ENCODE measurements at regions not wholly inside any gene's neighbourhood (a gene's known extent, or its start where the extent isn't known, plus 50 kb on each side); places are given as distances from the start of the nearest gene placed in this dataset.

DNA sequence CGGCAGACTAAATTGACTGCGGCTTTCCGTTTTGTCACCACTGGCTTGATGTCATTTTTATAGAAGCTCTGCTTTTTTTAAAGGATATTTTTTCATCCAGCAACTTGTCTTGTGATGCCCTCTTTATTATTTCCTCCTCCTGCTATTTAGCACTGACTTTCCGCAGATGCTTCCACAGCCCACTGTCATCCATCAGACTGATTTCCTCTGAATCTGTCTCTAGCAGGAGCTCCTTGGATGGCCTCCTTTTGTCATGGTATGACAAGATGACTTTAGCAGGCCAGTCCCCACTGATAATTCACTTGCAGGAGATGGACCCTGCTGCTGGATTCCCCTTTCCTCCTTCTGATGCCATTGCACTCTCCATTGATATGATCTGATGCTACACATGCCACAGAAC is 454.6 kb downstream of the TSN start:
- H3K79me2 ChIP-seq (ENCODE audit: insufficient read depth, low read length) = no peaks in the 10 kb centered on the region
- H3K4me3 ChIP-seq (replicated peaks in 1 of 3; ENCODE audit: low read depth in 2 of 3, low read length in 3 of 3) = no peak overlapping the region
- Mint-ChIP-seq H3K27ac (no peak overlapping the region), H3K27me3 (ENCODE audit: low read depth in 3 of 3) (peaks cover 0 to 3% (median 1%) of the 10 kb centered on the region in 3 donors), H3K4me3 (no peak overlapping the region), H3K36me3 (no peaks in the 10 kb centered on the region), H3K9me3 (peaks cover 0 to 4% (median 2%) of the 10 kb centered on the region in 7 donors), H3K4me1 (no peaks in the 10 kb centered on the region)
- H3K27me3 ChIP-seq (ENCODE audit: control insufficient read depth in 2 of 2, insufficient read depth in 2 of 2, low read length in 2 of 2) = no peaks in the 10 kb centered on the region
- no peak for DNase-seq
- no peaks in the 10 kb centered on the region for H3K4me1 ChIP-seq (ENCODE audit: control insufficient read depth in 1 of 2, insufficient read depth in 2 of 2, low read length in 2 of 2)
- no peaks in the 10 kb centered on the region for H3K9me3 ChIP-seq (replicated peaks in 1 of 2; ENCODE audit: control insufficient read depth in 1 of 2, insufficient read depth in 1 of 2, low read length in 2 of 2)
- no peaks in the 10 kb centered on the region for H3K36me3 ChIP-seq (replicated peaks in 1 of 2; ENCODE audit: control insufficient read depth in 1 of 2, insufficient read depth in 2 of 2, low read length in 2 of 2)
- TF ChIP-seq, protein P1, sequence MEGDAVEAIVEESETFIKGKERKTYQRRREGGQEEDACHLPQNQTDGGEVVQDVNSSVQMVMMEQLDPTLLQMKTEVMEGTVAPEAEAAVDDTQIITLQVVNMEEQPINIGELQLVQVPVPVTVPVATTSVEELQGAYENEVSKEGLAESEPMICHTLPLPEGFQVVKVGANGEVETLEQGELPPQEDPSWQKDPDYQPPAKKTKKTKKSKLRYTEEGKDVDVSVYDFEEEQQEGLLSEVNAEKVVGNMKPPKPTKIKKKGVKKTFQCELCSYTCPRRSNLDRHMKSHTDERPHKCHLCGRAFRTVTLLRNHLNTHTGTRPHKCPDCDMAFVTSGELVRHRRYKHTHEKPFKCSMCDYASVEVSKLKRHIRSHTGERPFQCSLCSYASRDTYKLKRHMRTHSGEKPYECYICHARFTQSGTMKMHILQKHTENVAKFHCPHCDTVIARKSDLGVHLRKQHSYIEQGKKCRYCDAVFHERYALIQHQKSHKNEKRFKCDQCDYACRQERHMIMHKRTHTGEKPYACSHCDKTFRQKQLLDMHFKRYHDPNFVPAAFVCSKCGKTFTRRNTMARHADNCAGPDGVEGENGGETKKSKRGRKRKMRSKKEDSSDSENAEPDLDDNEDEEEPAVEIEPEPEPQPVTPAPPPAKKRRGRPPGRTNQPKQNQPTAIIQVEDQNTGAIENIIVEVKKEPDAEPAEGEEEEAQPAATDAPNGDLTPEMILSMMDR (IDR thresholded peaks at IDR 0.05) = no peak
- intact Hi-C loops (cut with micrococcal nuclease) = no loop called here
- H3K4me2 ChIP-seq (replicated peaks; ENCODE audit: extremely low read depth, low read length, poor library complexity, severe bottlenecking) = no peak overlapping the region
- H3K9ac ChIP-seq (ENCODE audit: insufficient read depth, low read length, poor library complexity, severe bottlenecking) = no peak overlapping the region
- H2AFZ ChIP-seq (ENCODE audit: insufficient read depth, low read depth, low read length, poor library complexity, severe bottlenecking) = no peak overlapping the region
- H3K27ac ChIP-seq (ENCODE audit: low read depth in 1 of 2, low read length in 2 of 2) = no peak overlapping the region
- WGBS (ENCODE audit: insufficient coverage) = 100% methylated on average over 1 of the region's 4 CpGs
- H4K20me1 ChIP-seq (ENCODE audit: insufficient read depth, low read length) = no peaks in the 10 kb centered on the region

DNA sequence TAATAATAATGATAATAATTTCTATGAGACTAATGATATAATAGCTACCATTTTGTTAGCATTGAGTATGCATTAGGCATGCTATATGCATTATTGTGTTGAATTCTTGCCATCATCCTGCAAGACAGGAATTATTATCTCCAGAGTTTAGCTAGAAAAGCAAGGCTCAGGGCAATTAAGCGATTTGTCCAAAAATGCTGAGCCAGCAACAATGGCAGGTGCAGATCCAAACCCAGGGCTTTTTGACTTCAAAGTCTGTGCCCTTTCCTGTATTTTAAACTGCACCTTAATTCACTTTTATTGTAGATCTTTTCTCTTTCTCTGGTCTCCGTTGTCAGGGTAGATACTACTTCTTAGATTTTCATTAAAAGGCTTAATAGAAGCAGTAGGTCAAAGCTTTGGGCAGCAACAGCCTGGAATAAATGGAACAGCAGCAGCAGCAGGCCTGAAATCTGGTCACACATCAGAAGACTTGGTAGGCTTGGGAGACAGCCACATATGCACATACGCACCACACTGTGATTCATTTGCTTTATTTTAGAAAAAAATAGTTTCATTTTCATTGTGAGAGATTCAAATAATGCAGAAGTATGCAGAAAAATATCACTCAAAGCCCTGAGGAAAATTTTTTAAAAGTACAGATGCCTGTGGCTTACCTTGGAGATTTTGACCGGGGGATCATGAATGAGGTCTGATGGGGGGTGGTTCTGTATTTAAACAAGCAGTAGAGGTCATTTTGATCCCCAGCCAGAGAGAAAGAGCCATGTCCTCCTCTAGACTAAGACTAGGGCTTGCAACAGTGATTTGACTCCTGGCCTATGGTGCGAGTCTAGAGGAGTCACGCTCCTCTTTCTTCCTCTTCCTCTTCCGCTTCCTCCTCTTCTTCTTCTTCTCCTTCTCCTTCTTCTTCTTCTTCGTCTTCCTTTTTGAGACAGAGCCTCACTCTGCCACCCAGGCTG is 455.7 kb downstream of the TSN start:
- Histone ChIP-seq H3K9ac (ENCODE audit: insufficient read depth, low read length, poor library complexity, severe bottlenecking) (no peak overlapping the region), H2AFZ (ENCODE audit: insufficient read depth, low read depth, low read length, poor library complexity, severe bottlenecking) (no peak overlapping the region), H3K9me3 (replicated peaks in 1 of 2; ENCODE audit: control insufficient read depth in 1 of 2, insufficient read depth in 1 of 2, low read length in 2 of 2) (no peaks in the 10 kb centered on the region), H3K4me2 (replicated peaks; ENCODE audit: extremely low read depth, low read length, poor library complexity, severe bottlenecking) (no peak overlapping the region), H3K4me1 (ENCODE audit: control insufficient read depth in 1 of 2, insufficient read depth in 2 of 2, low read length in 2 of 2) (no peaks in the 10 kb centered on the region), H3K27ac (ENCODE audit: low read depth in 1 of 2, low read length in 2 of 2) (no peak overlapping the region), H3K27me3 (ENCODE audit: control insufficient read depth in 2 of 2, insufficient read depth in 2 of 2, low read length in 2 of 2) (no peaks in the 10 kb centered on the region), H4K20me1 (ENCODE audit: insufficient read depth, low read length) (no peaks in the 10 kb centered on the region), H3K4me3 (replicated peaks in 1 of 3; ENCODE audit: low read depth in 2 of 3, low read length in 3 of 3) (no peak overlapping the region), H3K79me2 (ENCODE audit: insufficient read depth, low read length) (no peaks in the 10 kb centered on the region), H3K36me3 (replicated peaks in 1 of 2; ENCODE audit: control insufficient read depth in 1 of 2, insufficient read depth in 2 of 2, low read length in 2 of 2) (no peaks in the 10 kb centered on the region)
- Mint-ChIP-seq H3K27ac (no peak overlapping the region), H3K27me3 (ENCODE audit: low read depth in 3 of 3) (peaks cover 0 to 3% (median 1%) of the 10 kb centered on the region in 3 donors), H3K9me3 (peaks cover 0 to 4% (median 2%) of the 10 kb centered on the region in 7 donors), H3K4me1 (no peaks in the 10 kb centered on the region), H3K4me3 (no peak overlapping the region), H3K36me3 (no peaks in the 10 kb centered on the region)
- no peak for DNase-seq
- intact Hi-C loops (cut with micrococcal nuclease) = no loop called here
- TF ChIP-seq, protein P1 (IDR thresholded peaks at IDR 0.05) = no peak
- WGBS (ENCODE audit: insufficient coverage) = 89% methylated on average over 5 of the region's 8 CpGs
